Fibroblast of skin of left quadriceps (primary cell): ENCODE measurements at regions not wholly inside any gene's neighbourhood (a gene's known extent, or its start where the extent isn't known, plus 50 kb on each side); places are given as distances from the start of the nearest gene placed in this dataset.
"Not testable (repeated sequence)": the region's sequence is repeated elsewhere in the genome, so short reads cannot be mapped to it uniquely, and the experiment has no call there.

Experiments used
- DNase-seq, 2 experiments: peaks; one replicate each; pipeline ENCODE4 v3.0.0-alpha.2; 2013; ENCODE audit warnings: low read depth in 2 of 2

DNA sequence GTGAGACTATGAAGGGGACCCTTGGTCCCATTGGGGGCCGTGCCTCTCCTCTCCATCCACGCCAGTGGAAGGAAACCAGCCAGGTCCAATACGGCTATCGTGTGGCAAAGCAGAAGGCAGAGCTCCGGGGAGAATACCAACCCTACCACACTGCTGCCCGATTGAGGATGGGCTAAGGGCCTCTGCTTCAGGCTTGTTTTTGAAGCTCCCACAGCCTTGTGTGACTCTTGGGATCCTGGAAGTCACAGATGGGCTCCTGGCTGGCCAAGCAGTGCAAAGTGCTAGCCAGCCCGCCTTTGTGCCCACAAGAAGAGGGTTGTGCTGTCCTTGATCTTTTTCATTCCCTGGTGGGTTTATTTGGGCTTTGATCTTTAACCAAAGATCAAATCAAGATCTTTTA lies 70.6 kb upstream of the ID2 start:
- no peak for DNase-seq

DNA sequence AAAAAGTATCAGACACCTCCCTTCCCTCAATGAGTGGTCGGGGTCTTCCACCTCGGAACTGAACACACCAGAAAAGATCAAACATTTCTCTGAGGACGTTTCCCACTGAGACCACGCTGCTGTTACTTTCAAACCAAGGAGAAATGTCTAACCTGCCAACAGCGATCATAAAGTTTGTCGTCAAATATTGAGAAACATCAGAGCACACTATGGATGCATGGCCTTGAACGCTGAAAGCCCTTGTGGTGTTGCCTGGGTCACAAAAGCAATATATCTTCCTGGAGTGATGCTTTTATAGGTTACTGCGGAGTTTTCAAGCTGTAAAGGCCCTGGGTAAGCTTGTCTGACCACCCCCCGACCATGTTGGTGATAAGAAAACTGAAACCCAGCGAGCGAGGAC lies 70.2 kb upstream of the ID2 start:
- DNase-seq, result no peak

DNA sequence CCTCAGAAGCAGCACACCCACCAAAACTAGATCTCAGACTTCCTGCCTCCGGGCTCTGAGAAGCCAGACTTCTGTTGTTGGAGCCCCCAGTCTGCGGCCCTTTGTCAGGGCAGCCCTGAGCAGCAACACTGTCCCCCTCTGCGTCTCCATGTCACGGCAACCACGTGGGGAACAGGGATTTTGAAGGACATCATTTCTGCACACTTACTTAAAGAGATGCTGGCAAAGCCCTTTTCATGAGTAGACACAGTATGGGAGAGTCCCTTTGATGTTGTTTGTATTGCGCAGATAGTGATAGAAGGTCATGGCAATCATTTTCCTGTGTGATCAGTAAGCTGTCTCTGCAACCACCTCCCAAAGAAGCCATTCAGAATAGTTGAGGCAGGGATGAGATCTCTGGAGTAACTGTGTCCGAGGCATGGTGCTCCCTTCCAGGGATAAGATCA lies 69.1 kb upstream of the ID2 start:
- no peak for DNase-seq

DNA sequence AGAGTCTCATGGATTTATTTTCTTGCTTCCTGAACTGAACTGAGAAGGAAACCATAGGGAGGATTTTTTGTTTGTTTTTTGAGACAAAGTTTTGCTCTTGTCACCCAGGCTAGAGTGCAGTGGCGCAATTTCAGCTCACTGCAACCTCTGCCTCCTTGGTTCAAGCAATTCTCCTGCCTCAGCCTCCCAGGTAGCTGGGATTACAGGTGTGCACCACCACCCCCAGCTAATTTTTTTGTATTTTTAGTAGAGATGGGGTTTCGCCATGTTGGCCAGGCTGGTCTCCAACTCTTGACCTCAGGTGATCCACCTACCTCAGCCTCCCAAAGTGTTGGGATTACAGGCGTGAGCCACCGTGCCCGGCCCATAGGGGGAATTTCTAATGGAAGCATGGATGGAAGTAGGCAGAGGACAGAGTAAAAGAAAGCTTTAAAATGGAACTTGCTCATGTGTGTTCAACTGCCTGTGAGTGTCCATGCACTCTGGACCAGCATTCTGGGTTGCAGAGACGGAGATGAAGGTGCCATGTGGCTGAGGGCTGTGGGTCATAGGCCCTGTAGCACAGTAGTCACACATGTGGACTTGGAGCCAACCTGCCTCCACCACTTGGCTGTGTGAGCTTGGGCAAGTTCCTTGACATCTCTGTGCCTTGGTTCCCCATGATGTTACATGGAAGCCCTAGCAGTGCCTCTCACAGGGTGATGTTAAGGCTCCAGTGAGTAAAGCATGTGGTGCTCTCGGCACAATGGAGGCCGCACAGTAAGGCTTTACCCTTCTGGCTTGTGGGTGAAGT lies 68.5 kb upstream of the ID2 start:
- DNase-seq, result not testable (repeated sequence)

GRCh38 chr2:8614646-8615045 lies 67.2 kb upstream of the ID2 start:
- DNase-seq, result no peak

GRCh38 chr2:8615252-8615575 lies 66.6 kb upstream of the ID2 start:
- DNase-seq, result no peak

- no peak for DNase-seq
These were observed 66.1 kb upstream of the ID2 start for GRCh38 chr2:8615576-8616281.

DNA sequence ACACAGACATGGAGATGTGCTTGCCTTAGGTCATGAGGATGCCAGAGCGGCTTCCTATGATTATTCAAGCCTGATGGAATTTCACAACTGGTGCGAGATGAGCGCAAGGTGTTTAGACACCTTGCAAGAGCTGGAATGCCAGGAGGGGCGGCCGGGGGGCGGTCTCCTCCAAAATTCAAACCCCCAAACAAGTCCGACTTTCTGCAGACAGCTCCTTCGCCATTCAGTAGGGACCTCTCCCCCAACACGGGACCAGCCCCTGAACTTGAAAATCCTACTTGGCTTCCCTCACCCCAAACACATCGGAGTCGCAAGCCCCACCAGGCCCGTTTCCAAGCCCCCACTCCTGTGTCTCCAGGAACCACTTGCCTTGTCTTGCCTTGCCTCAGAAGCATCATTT lies 64.8 kb upstream of the ID2 start:
- no peak for DNase-seq

GRCh38 chr2:8617590-8617989 lies 64.3 kb upstream of the ID2 start:
- DNase-seq, result no peak

DNA sequence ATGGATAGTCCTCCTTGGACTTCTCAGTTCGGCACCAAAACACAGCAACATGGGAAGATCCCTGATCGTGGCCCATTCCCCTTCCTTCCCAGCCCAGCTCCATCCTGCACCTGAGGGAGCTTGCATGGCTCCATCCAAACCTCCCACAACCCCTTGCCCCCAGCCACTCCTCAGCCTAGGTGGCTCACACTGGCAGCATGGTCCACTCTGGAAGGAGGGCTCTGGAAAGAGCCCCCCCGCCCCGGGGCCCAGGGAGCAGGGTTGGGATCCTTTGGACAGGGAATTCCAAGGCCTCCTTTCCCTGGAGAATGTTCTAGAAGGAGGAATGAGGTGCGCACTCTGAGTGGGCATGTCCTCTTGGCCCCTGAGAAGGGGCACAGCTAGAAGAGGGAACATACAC lies 62.8 kb upstream of the ID2 start:
- DNase-seq, result no peak

DNA sequence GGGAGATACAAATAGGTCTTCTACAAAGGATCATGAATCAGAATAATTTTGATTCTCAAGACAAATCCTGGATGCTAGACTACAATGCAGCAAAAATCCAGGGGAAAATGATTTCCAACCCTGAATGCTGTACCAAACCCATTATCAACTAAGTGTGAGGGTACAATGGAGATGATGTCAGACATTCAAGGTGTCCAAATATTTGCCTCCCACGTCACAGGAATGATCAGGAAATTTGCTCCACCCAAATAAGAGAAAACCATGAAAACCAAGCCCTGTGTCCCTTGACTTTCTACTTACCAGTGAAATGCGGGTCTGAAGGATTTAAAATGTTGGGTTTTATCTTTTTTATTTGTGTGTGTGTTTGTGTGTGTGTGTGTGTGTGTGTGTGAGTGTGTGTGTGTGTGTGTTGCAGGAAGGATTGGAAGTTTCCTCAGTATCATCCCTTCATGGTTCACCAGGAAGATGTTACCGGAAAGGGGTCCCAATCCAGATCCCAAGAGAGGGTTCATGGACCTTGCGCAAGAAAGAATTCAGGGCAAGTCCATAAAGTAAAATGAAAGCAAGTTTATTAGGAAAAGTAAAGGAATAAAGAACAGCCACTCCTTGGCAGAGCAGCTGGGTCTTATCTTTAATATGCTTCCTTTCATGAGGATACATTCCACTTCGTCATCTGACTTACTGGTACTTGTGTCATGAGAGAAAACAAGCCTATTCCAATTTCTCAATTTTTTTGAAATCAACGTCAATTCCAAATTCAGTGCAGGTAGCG lies 61.1 kb upstream of the ID2 start:
- DNase-seq, result no peak

- DNase-seq, result no peak
These were observed 59.5 kb upstream of the ID2 start for GRCh38 chr2:8622199-8622911.

- DNase-seq, result no peak
These were observed 58.9 kb upstream of the ID2 start for GRCh38 chr2:8622924-8623465.

GRCh38 chr2:8623576-8623957 lies 58.3 kb upstream of the ID2 start:
- DNase-seq, result no peak

DNA sequence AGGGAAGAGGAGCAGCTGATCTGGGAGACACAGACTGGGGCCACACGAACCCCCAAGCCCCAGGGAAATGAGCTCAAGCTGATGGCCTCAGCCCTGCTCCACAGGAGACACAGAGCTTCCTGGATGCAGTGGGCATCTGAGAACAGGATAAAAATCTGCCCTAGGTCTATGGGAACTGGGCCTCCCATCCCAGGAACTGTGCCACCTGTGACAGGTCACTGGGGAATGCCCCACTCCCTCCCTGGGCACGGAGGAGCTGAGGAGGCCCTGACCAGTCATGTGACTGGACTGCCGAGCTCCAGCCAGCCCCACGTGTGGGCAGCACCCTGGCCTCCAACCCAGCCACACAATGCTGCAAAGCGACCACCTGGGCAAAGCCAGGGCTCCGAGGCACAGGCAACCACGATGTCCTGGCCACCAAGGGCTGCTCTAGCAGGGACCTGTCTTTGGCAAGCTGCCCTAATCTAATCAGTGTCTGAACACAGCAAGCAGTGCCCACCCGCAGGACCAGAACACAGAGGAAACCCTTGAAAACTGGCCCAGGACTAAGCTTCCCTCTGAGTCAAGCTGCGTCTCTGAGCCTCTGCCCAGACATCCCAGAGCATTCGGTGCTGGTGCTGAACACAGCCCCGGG lies 57.8 kb upstream of the ID2 start:
- no peak for DNase-seq

GRCh38 chr2:8624855-8625398 lies 56.9 kb upstream of the ID2 start:
- no peak for DNase-seq

GRCh38 chr2:8625399-8626300 lies 56.2 kb upstream of the ID2 start:
- DNase-seq, result no peak

DNA sequence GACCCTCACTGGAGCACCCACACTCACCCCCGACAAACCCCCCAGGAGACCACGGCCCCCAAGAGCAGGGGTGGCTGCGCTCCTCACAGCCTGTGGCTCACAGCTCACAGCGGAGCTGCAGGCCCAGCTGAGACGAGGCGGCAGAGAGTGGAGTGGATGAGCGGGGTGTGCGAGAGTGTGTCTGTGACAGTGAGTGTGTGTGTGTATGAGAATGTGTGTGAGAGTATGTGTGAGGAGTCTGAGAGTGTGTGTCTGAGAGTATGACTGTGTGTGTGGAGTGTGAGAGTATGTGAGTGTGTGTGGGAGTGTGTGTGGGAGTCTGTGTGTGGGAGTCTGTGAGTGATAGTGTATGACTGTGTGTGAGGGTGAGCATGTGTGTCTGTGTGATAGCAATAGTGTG lies 55.3 kb upstream of the ID2 start:
- no peak for DNase-seq

DNA sequence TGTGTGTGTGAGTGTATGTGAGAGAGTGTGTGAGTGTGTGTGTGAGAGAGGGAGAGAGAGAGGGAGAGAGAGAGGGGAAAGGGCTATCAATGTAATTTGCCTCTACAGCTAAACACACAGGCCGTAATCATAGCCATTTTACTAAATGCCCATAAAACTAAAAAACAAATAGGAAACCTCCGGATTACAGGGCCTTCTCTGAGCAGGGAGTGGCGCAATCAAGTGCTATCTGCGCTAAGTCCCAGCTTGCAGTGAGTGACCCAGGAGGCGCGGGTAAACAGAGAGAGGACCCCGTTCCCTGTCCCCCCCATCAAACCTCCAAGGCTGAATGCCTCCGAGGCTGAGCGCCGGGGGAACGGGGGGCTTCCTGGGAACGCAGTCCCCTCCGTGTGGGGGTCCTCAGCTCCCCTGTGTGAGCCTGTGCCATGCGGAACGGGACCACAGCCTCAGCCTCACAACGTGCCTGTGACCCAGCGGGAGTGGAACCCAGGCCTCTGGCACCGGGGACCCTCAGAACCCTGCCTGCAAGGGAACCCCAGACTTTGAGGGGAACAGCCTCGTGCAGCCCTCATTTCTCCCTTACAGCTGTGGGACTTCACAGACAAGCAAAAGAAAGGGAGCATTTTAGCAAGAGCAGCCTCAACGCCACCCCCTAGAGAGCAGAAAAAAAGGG lies 54.7 kb upstream of the ID2 start:
- DNase-seq, result no peak

- no peak for DNase-seq
These were observed 54.2 kb upstream of the ID2 start for GRCh38 chr2:8627692-8628085.
